HL-60 (cell line): ENCODE measurements at regions not wholly inside any gene's neighbourhood (a gene's known extent, or its start where the extent isn't known, plus 50 kb on each side); places are given as distances from the start of the nearest gene placed in this dataset.

Experiments
- CTCF ChIP-seq: IDR thresholded peaks from one replicate; pipeline ENCODE4 v1.5.1; 2011; ENCODE audit warnings: low read length, control low read depth, inconsistent platforms; ENCODE audit not compliant: insufficient read depth
- POLR2AphosphoS5 ChIP-seq: IDR thresholded peaks from 2 replicates; pipeline ENCODE4 v1.6.1; 2012; ENCODE audit warnings: low read depth
- SPI1 ChIP-seq: IDR thresholded peaks from 2 replicates; pipeline ENCODE4 v1.6.1; 2012; ENCODE audit warnings: low read depth, mild to moderate bottlenecking, borderline replicate concordance

- TF ChIP-seq CTCF (no peak), POLR2AphosphoS5 (no peak), SPI1 (no peak)
Measured at GRCh38 chr15:67973846-67974245, 80.3 kb upstream of the PIAS1 start.
